HG03280 (cell line): ENCODE measurements at regions not wholly inside any gene's neighbourhood (a gene's known extent, or its start where the extent isn't known, plus 50 kb on each side); places are given as distances from the start of the nearest gene placed in this dataset.
"Not testable (repeated sequence)": the region's sequence is repeated elsewhere in the genome, so short reads cannot be mapped to it uniquely, and the experiment has no call there.

Source experiments
- ATAC-seq: cut with Tn5 transposase; IDR thresholded peaks from one replicate; pipeline ENCODE4 v1.9.1; 2021; ENCODE audit warnings: mild to moderate bottlenecking, moderate library complexity; ENCODE audit not compliant: unreplicated experiment

- no peak for ATAC-seq
Measured at GRCh38 chr3:127420829-127421228, 133.0 kb upstream of the PRR20G start.

GRCh38 chr3:127419641-127420553 is 132.1 kb upstream of the PRR20G start:
- no peak for ATAC-seq

- no peak for ATAC-seq
Measured at GRCh38 chr3:127419182-127419581, 131.3 kb upstream of the PRR20G start.

GRCh38 chr3:127418560-127419147 is 130.8 kb upstream of the PRR20G start:
- no peak for ATAC-seq

GRCh38 chr3:127417709-127418559 is 130.1 kb upstream of the PRR20G start:
- ATAC-seq, result no peak

GRCh38 chr3:127413871-127414270 is 126.0 kb upstream of the PRR20G start:
- no peak for ATAC-seq

GRCh38 chr3:127413318-127413673 is 125.5 kb upstream of the PRR20G start:
- no peak for ATAC-seq

GRCh38 chr3:127412578-127413317 is 124.9 kb upstream of the PRR20G start:
- no peak for ATAC-seq

GRCh38 chr3:127411875-127412274 is 124.0 kb upstream of the PRR20G start:
- ATAC-seq, result not testable (repeated sequence)

- no peak for ATAC-seq
Measured at GRCh38 chr3:127411083-127411727, 123.4 kb upstream of the PRR20G start.

GRCh38 chr3:127410678-127411077 is 122.8 kb upstream of the PRR20G start:
- ATAC-seq, result no peak

GRCh38 chr3:127410137-127410488 is 122.3 kb upstream of the PRR20G start:
- ATAC-seq, result no peak

- ATAC-seq, result no peak
Measured at GRCh38 chr3:127409421-127410136, 121.7 kb upstream of the PRR20G start.

GRCh38 chr3:127408684-127409420 is 121.0 kb upstream of the PRR20G start:
- ATAC-seq, result no peak

- no peak for ATAC-seq
Measured at GRCh38 chr3:127408022-127408683, 120.3 kb upstream of the PRR20G start.

GRCh38 chr3:127407026-127407939 is 119.4 kb upstream of the PRR20G start:
- no peak for ATAC-seq

GRCh38 chr3:127406309-127407025 is 118.6 kb upstream of the PRR20G start:
- no peak for ATAC-seq
